ENCODE measurements at regions not wholly inside any gene's neighbourhood (a gene's known extent, or its start where the extent isn't known, plus 50 kb on each side); places are given as distances from the start of the nearest gene placed in this dataset.
"Not testable (repeated sequence)": the region's sequence is repeated elsewhere in the genome, so short reads cannot be mapped to it uniquely, and the experiment has no call there.

DNA sequence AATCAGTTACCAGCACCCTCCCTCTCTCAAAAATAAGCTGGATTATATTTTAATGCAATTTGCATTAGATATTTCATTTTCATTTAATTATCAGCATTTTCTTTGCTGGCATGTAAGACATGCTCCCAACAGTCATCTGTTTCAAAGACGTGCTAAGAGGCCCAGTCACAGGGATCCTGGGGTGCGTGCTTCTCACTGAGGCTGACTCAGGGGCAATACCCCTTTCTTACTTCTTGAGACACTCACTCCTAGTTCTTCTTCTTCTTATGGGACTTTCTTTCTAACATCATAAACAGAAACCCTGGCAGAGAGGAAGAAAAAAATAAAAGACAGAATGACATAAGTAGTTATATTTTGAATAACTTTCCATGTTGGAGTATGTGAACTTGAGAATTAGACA is 372.1 kb upstream of the MEX3C start:
- no peak for DNase-seq (ENCODE audit: low read depth in 2 of 3, low spot score in 2 of 3)

DNA sequence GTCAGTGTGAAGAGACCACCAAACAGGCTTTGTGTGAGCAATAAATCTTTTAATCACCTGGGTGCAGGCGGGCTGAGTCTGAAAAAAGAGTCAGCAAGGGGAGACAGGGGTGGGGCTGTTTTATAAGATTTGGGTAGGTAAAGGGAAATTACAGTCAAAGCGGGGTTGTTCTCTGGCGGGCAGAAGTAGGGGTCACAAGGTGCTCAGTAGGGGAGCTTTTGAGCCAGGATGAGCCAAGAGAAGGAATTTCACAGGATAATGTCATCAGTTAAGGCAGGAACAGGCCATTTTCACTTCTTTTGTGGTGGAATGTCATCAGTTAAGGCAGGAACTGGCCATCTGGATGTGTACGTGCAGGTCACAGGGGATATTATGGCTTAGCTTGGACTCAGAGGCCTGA is 372.6 kb upstream of the MEX3C start:
- DNase-seq (ENCODE audit: low read depth in 2 of 3, low spot score in 2 of 3), result not testable (repeated sequence)

DNA sequence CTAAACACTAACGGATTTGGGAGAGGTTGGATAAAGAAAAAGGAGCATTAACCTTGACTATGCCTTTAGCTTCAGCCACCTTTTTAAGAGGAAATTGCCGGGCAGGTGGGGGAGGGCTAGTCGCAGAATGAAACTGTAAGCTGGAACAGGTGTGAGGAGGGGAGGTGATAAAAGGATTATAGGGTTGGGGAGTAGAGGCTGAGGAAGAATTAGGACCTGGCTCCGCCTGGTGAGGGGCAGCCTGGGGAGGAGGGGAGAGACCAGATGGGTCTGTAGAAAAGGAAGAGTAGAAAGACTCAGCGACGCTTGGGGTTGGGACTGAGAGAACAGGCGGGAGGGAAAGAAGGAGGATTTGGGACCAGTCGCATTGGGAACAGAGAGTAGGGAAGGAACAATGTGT is 376.4 kb upstream of the MEX3C start:
- DNase-seq (ENCODE audit: low read depth in 2 of 3, low spot score in 2 of 3), result not testable (repeated sequence)

DNA sequence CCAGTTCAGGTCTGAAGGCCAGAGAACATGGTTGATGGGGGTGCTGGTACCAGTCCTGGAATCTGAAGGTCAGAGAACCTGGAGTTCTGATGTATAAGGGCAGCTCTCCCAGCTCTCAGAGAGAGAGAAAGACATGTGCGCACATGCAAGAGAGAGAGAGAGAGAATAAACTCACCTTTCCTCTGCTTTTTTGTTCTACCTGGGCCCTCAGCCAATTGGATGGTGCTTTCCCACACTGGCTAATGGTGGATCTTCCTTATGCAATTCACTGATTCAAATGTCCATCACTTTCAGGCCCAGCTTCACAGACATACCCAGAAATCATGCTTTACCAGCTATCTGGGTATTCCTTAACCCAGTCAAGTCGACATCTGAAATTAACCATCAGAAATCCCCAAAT is 377.7 kb upstream of the MEX3C start:
- DNase-seq (ENCODE audit: low read depth in 2 of 3, low spot score in 2 of 3), result no peak

DNA sequence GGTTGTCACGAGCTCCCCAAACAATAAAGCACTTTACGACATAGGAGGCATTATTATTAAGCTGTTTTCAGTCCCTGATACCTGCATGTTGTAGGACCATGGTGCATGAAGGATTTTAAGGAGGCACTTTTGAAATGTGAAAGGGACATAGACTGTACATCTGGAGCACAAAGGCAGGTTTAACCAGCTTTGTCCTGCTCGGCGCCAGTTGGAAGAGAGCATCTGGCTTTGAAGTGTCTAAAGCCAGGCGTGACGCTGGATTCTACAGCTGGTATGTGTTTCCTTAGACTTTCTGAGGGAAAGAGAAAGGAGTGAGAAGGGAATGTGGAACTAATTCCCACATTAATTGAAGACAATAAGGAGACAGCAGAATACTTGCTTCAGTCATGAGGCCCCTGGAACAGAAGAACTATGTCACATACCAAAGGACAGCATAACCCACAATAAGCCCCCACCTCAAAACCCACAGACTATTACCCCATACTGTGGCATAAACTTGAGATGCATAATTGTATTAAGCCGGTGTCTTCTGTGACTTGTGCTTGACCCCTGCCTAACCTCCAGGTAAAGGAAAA is 381.0 kb upstream of the MEX3C start:
- DNase-seq (ENCODE audit: low read depth in 2 of 3, low spot score in 2 of 3), result no peak

DNA sequence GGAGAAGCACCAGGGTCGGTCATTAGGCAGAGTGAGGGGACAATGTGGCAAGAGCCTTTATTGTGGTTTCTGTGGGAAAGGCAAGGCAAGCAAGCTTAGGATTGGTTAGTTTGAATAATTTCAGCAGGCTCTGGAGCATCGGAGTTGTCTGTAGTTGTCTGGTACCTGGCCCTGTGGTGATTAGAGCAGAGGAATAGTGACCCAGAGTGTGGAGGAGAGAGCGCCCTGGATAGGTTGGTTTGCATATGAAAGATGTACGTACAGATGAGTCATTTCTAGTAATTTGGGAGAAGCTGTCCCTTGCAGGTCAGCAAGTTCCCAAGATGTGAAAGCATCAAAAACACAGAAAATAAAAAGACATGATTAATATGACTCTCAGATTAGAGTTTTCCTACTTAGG is 383.1 kb upstream of the MEX3C start:
- DNase-seq (ENCODE audit: low read depth in 2 of 3, low spot score in 2 of 3), result no peak

DNA sequence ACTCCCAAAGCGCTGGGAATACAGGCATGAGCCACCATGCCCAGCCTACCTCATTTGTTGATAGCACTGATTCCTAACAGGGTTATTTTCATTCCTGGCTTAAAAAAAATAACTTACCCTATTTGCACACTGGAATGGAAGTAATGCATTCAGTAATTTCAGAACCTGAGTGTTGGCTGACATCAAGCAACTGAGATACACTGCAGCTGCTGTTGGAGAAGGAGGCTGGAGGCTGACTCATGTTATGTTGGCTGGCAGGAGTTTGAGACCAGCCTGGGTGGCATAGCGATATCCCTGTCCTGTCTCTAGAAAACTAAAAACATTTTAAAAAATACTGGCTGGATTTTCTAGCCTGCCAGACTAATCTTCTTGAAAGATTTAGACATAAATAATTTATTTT is 385.1 kb upstream of the MEX3C start:
- no peak for DNase-seq (ENCODE audit: low read depth in 2 of 3, low spot score in 2 of 3)

DNA sequence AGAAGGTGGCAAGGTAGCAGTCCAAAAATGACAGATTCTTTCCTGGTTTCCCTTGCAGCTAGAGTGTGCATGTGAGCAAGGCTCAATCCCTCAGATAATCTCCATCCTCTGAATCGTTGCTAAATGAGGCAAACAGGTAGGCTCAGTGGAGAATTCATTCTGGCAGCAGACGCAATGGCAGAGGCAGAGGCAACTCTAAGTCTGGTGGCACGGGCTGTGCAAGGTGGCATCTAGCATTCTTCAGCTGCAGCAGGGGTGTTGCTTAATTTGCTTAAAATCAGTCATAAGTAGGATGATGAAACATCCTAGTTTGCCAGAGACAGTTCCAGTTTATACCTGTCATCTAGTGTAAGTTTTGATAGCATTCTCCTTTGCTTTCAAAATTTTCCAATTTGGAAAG is 391.1 kb upstream of the MEX3C start:
- DNase-seq (ENCODE audit: low read depth in 2 of 3, low spot score in 2 of 3), result no peak

DNA sequence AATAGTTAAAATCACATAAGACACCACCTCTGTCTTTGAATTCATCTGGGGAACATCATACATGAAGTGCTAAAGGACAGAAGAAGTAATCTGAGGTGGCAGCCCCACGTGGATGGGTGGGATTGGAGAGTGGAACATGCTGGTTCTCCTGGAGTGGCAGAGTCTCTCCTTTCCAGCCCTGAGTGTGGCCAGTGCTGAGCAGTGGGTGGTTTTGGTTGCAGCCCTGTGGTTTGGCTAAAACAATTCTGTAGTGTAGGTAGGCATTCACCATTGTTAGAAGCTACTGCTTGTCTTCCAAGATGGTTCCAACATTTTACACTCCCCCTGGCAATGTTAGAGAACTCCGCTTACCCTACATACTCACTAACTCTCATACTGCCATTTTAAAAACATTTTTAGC is 396.4 kb upstream of the MEX3C start:
- no peak for DNase-seq (ENCODE audit: low read depth in 2 of 3, low spot score in 2 of 3)

DNA sequence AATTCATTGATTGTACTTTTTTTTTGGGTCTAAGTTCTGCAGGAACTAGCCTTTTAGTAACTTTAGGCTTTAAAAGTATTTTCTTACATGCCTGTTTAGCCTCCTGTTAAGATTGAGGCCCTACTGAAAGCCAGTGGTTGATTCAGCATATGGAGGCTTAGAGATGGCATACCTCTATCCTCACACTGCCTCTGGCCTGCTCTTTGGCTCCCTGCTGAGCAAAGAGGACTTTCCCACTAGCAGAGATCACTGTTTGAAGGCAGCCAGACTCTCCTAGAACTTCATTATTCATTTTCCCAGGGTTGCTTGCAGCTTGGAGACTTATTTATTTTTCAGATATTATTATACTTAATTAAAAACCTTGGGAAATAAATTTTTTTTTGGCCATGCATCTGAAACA is 405.6 kb upstream of the MEX3C start:
- DNase-seq (ENCODE audit: low read depth in 2 of 3, low spot score in 2 of 3), result no peak

DNA sequence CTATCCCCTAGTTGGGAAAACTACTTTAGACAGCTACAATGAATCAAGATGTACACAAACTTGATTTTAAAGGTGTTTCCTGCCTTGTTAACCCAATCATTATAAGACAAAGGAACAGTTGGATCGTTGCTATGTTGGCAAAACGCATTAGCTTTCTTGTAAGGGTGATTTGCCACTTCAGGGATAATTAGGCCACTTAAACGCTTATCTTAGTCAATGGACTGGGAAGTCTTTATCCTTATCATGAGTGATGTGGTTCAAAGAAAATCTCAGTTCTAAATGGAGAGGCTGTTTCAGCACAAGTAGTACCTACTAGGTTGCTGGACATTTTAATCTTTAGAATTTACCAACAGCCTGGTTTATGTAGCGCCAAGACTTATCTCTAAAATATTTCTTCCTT is 406.1 kb upstream of the MEX3C start:
- DNase-seq (ENCODE audit: low read depth in 2 of 3, low spot score in 2 of 3), result no peak

DNA sequence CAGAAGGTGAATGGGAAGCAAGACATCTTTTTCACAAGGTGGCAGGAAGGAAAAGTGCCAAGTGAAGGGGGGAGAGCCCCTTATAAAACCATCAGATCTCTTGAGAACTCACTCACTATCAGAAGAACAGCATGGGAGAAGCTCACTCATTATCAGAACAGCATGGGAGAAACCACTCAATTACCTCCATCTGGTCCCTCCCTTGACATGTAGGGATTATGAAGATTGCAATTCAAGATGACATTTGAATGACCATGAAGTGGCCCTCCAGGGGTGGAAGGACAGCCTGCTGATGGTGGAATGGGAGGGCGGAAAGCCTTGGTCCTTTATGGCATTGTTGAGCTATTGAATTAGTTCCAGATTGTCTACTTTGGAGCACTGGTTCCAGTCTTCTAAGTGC is 413.0 kb upstream of the MEX3C start:
- no peak for DNase-seq (ENCODE audit: low read depth in 2 of 3, low spot score in 2 of 3)

DNA sequence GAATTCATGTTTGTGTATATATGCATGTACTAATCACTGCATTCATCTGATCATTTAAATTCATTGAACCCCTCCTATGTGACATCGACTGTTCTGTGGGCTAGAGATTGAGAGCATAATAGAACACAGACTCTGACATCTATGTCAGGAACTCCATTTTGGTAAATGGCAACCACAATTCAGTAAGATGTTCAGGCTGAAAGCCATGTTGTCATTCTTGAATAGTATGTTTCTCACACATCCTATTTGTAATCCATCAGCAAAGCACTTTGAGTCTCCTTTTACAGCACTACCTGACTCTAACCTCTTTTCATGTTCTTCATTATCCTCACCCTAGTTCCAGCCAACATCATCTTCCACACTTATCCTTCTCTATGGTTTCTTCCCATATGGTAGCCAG is 413.8 kb upstream of the MEX3C start:
- no peak for DNase-seq (ENCODE audit: low read depth in 2 of 3, low spot score in 2 of 3)

DNA sequence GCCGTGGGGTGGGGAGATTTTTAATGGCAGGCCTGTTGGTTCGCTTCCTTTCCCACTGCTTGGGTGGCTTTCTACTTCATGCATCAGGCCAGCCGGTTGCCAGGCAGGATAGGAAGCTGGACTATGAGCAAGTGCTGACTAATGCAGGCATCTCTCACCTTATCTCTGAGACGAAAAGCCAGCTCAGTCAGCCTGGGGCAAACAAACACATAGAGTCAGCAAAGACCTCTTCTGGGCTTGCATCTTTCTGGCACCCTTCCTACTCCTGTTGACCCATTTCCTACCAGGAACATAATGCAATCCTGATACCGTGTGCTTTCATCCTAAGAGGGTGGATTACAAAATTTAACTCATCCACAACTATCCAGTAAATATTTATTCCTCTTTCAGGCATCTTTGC is 416.6 kb upstream of the MEX3C start:
- no peak for DNase-seq (ENCODE audit: low read depth in 2 of 3, low spot score in 2 of 3)

DNA sequence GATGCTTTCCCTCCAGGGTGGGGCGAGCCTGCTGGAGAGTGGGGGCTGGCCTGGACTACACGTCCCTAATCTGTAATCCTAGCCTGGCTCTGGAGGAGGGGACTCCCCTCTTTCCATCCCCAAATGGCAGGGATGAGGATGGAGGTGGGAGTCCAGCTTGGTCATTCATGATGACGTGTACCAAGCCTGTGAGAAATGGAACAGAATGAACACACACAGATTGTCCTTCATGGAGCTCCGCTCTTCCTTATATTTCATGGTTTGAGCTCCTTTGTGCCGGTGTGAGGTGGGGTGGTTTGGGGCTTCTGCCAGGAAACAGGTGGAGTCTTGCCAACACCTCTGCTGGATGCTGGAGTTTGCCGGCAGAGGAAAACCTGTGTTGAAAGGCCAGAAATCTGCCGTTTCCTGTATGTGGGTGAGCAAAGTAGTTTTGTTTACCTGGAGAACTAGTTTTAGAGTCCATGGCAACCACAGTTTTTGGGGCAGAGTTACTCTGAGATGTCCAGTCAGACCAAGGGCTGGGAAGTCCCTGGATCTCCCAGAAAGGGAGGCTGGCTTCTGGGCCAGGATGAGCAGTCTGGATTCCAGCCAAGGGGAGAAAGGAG is 417.6 kb upstream of the MEX3C start:
- no peak for DNase-seq (ENCODE audit: low read depth in 2 of 3, low spot score in 2 of 3)

DNA sequence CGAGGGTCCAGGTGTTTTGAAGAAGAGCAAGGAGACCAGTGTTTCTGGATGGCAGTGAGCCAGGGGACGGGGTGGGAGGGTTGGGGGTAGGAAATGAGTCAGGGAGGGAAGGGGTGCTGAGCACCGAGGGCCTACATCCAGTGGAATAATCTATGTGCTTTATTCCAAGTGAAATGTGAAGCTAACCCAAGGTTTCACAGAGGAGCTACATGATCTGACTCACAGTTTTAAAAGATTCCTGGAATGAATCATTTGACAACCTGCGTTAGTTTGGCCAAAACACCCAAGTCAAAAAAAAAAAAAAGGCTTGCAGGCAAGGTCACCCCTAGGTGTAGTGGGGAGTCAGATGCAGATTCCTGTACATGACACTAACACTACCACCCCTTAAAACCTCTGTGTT is 419.7 kb upstream of the MEX3C start:
- no peak for DNase-seq (ENCODE audit: low read depth in 2 of 3, low spot score in 2 of 3)

DNA sequence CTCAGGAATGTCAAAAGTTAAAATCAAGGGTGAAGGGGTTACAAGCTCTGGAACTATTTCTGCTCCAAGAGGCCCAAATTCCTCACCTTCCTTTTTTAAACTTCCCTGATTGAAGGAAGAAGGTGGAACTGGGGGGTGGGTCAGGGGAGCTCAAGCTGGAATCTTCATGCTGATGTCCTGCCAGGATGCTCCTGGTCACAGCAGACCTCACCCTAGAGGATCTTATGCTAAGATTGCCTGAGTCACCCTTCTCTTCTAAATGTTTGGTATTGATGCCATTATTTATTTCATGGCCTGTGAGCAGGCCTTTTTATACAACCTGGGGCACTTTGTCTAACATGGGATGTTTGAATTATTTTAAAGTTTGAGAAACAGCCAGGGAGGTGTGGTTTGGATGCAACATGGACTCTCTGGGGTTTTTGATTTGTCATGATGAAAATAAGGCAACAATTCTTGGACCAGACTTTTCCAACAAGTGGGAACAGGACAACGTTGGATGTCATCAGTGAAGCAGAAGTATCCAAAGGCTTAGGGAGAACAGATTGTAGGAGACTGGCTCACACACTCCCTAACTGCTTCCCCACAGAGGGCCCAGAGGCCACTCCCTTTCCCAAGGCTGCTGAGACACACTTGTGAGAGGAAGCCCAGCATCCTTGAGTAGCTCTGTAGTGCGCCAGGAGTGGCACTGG is 420.2 kb upstream of the MEX3C start:
- no peak for DNase-seq (ENCODE audit: low read depth in 2 of 3, low spot score in 2 of 3)

DNA sequence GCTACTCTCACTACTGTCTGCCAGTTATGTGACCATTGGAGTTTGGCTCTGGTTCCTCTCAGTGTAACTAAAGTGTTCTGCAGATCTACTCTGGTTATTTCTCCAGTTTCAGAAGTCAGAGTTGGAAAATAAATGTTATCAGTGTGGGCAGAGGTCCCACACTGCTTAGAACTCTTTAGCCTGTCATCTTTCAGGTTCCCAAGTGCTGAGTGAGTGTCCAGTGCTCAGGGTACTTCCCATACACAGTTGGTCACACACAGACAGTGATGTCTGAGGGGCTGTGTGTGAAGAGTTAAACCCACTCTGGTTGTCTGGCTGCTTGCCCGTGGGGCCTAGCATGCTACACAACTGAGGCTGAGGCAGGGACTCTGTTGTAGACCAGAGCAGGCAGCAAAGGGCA is 421.8 kb upstream of the MEX3C start:
- DNase-seq (ENCODE audit: low read depth in 2 of 3, low spot score in 2 of 3), result no peak

DNA sequence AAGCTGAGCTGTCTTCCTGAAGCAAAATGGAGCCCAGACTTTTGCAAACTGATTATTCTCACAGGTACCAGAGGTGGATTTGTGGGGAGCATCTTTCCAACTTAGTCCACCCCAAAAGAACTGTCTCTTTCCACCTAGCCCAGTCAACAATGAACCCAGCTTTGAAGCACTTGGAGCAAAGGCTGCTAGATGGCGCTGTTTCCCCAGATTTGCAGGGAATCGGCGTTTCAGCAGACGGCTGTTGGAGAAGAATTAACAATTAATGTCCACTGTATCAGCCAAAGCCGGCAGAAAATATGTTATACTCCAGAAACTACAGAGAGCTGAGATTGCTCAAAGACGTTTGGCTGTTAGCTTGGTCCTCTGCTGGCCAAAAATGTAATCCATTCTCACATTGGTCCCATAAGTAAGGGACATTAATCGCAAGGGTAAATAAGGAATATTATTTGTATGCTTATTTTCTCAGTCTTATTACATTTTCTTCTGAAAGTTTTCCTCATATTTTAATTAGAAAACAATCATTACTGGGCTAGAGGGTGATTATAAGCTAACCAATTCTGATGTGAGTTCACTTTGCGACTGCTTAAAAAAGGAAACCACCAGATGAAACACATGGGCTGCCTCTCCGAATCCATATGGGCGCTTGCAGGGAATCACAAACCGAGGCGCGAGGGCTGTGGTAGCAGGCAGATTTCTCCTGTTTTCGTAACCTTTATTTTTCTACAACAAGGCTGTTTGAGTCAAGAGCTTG is 423.8 kb upstream of the MEX3C start:
- DNase-seq (ENCODE audit: low read depth in 2 of 3, low spot score in 2 of 3), result peak in 2 of 3 donors; percentile 4 to 34

DNA sequence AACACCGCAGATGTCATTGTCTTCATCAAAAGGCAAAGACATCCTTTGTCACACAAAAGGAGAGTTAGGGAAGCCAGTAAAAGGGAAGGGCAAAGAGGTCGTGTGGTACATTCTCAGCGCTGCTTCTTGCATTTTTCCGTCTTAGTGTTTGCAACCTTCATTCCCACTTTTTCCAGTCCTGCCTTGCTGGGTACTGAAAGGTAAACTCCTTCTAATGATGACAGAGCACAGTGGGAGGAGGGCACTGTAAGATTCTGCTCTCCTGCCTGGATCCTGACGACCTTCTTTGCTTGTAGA is 424.3 kb upstream of the MEX3C start:
- no peak for DNase-seq (ENCODE audit: low read depth in 2 of 3, low spot score in 2 of 3)

DNA sequence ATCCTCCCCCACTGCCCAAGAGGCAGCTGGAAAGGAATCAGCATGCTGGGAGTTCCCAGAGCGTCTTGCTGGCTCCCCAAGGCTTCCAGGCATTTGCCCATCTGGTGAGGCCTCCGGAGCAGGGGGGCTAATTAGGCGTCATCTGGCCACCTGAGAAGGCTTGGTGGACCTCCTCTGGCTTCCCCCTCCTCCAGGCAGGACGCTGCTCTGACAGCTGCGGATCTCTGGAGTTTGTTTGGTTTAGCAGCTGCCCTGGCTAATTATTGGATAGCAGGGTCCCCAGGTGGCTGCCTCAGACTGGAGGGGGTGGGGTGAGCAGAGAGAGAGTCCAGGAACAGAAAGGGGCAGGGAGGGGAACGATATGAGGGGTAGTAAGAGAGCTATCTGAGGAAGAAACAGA is 425.2 kb upstream of the MEX3C start:
- no peak for DNase-seq (ENCODE audit: low read depth in 2 of 3, low spot score in 2 of 3)

DNA sequence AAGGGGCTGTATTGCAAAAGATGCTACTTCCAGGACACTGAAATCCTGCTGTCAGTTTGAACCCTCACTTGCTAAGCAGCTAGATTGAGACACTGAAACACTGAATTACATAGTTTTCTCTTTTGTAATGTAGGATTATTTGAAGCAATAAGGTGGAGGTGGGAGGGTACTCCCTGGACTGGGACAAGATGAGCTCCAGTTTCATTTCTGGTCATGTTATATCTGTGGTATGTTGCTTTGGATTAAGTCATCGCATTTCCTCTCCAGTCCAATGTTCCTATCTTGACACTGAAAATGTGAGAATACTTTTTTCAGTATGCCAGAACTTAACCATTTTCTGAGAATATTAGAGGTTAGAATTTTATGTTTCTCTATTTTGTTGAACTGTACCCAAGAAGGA is 426.2 kb upstream of the MEX3C start:
- no peak for DNase-seq (ENCODE audit: low read depth in 2 of 3, low spot score in 2 of 3)
